ENCODE measurements at regions not wholly inside any gene's neighbourhood (a gene's known extent, or its start where the extent isn't known, plus 50 kb on each side); places are given as distances from the start of the nearest gene placed in this dataset.

DNA sequence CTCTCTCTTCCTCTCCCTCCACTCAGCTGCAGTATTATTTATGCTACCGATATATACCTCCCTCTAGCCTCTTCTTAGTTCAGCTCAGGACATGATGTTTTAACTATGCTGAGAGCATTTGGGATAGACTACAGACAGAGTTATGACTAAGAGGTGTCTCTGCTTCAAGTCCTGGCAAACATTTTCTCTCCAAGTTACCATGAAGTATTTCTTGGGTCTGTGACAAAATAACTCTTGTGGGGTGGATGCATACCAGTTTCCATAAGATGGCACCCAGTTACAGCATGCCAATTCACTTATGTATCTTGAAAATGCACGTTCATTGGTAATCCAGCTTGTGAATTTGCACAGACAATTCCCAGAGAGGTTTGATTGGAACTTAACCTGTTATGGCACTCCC, 737.6 kb downstream of the SLC4A3 start:
- Histone ChIP-seq H3F3A (ENCODE audit: insufficient read depth, low read length, poor library complexity, severe bottlenecking) (no peaks in the 10 kb centered on the region), H2AFZ (ENCODE audit: low read depth, low read length) (no peak overlapping the region), H4K20me1 (ENCODE audit: insufficient read depth) (no peaks in the 10 kb centered on the region), H3K9me3 (ENCODE audit: low read length) (no peaks in the 10 kb centered on the region), H3K27ac (ENCODE audit: low read length) (no peak overlapping the region), H3K79me2 (replicated peaks; ENCODE audit: insufficient read depth, low read length) (no peaks in the 10 kb centered on the region), H3K27me3 (ENCODE audit: insufficient read depth, low read depth, low read length) (no peaks in the 10 kb centered on the region), H3K4me2 (ENCODE audit: low read length) (no peak overlapping the region), H3K4me3 (ENCODE audit: low read length) (no peak overlapping the region), H3K9me2 (ENCODE audit: insufficient read depth, low read length) (no peaks in the 10 kb centered on the region), H3K9ac (ENCODE audit: low read length) (no peak overlapping the region), H3K36me3 (ENCODE audit: insufficient read depth, low read length) (no peaks in the 10 kb centered on the region)
- TF ChIP-seq EZH2 (IDR thresholded peaks at IDR 0.05; ENCODE audit: borderline replicate concordance, insufficient read depth, low read length, poor library complexity, severe bottlenecking) (no peak), TAF1 (IDR thresholded peaks at IDR 0.05; ENCODE audit: low read depth) (no peak), EP300 (conservative IDR thresholded peaks at IDR 0.05; ENCODE audit: poor library complexity, severe bottlenecking) (no peak), SMC3 (conservative IDR thresholded peaks at IDR 0.05; ENCODE audit: poor library complexity) (no peak), RAD21 (conservative IDR thresholded peaks at IDR 0.05) (no peak), MXI1 (conservative IDR thresholded peaks at IDR 0.05; ENCODE audit: poor library complexity, severe bottlenecking) (no peak), POLR2AphosphoS5 (IDR thresholded peaks at IDR 0.05) (no peak)
- TF ChIP-seq, protein P1, sequence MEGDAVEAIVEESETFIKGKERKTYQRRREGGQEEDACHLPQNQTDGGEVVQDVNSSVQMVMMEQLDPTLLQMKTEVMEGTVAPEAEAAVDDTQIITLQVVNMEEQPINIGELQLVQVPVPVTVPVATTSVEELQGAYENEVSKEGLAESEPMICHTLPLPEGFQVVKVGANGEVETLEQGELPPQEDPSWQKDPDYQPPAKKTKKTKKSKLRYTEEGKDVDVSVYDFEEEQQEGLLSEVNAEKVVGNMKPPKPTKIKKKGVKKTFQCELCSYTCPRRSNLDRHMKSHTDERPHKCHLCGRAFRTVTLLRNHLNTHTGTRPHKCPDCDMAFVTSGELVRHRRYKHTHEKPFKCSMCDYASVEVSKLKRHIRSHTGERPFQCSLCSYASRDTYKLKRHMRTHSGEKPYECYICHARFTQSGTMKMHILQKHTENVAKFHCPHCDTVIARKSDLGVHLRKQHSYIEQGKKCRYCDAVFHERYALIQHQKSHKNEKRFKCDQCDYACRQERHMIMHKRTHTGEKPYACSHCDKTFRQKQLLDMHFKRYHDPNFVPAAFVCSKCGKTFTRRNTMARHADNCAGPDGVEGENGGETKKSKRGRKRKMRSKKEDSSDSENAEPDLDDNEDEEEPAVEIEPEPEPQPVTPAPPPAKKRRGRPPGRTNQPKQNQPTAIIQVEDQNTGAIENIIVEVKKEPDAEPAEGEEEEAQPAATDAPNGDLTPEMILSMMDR (IDR thresholded peaks at IDR 0.05; ENCODE audit: poor library complexity, severe bottlenecking) = no peak
- TF ChIP-seq, protein P2, sequence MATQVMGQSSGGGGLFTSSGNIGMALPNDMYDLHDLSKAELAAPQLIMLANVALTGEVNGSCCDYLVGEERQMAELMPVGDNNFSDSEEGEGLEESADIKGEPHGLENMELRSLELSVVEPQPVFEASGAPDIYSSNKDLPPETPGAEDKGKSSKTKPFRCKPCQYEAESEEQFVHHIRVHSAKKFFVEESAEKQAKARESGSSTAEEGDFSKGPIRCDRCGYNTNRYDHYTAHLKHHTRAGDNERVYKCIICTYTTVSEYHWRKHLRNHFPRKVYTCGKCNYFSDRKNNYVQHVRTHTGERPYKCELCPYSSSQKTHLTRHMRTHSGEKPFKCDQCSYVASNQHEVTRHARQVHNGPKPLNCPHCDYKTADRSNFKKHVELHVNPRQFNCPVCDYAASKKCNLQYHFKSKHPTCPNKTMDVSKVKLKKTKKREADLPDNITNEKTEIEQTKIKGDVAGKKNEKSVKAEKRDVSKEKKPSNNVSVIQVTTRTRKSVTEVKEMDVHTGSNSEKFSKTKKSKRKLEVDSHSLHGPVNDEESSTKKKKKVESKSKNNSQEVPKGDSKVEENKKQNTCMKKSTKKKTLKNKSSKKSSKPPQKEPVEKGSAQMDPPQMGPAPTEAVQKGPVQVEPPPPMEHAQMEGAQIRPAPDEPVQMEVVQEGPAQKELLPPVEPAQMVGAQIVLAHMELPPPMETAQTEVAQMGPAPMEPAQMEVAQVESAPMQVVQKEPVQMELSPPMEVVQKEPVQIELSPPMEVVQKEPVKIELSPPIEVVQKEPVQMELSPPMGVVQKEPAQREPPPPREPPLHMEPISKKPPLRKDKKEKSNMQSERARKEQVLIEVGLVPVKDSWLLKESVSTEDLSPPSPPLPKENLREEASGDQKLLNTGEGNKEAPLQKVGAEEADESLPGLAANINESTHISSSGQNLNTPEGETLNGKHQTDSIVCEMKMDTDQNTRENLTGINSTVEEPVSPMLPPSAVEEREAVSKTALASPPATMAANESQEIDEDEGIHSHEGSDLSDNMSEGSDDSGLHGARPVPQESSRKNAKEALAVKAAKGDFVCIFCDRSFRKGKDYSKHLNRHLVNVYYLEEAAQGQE (IDR thresholded peaks at IDR 0.05; ENCODE audit: borderline replicate concordance) = no peak

DNA sequence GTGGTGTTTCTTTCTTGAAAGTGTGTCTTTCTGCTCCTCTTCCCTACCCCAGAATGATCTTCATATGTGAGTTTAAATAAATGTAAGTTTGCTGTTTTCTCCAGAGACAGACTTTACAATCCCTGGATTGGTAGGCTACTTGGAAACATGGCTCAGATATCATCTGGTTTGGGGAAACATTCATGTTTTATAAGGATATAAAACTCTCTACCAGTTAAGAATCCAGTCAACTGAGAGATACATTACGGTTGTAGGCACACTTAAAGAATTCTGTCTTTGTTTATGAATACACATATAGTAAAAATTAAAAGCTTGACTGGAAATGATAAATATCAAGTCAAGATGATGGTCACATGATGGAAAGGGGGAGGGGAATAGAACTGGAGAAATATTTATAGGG, 739.3 kb downstream of the SLC4A3 start:
- Histone ChIP-seq H3K27me3 (ENCODE audit: insufficient read depth, low read depth, low read length) (no peaks in the 10 kb centered on the region), H3K9me3 (ENCODE audit: low read length) (no peaks in the 10 kb centered on the region), H2AFZ (ENCODE audit: low read depth, low read length) (no peak overlapping the region), H3K4me2 (ENCODE audit: low read length) (no peak overlapping the region), H3K36me3 (ENCODE audit: insufficient read depth, low read length) (no peaks in the 10 kb centered on the region), H3K79me2 (replicated peaks; ENCODE audit: insufficient read depth, low read length) (no peaks in the 10 kb centered on the region), H3K9me2 (ENCODE audit: insufficient read depth, low read length) (no peaks in the 10 kb centered on the region), H3F3A (ENCODE audit: insufficient read depth, low read length, poor library complexity, severe bottlenecking) (no peaks in the 10 kb centered on the region), H4K20me1 (ENCODE audit: insufficient read depth) (no peaks in the 10 kb centered on the region), H3K4me3 (ENCODE audit: low read length) (no peak overlapping the region), H3K27ac (ENCODE audit: low read length) (no peak overlapping the region), H3K9ac (ENCODE audit: low read length) (no peak overlapping the region)
- TF ChIP-seq RAD21 (conservative IDR thresholded peaks at IDR 0.05) (no peak), EP300 (conservative IDR thresholded peaks at IDR 0.05; ENCODE audit: poor library complexity, severe bottlenecking) (no peak), MXI1 (conservative IDR thresholded peaks at IDR 0.05; ENCODE audit: poor library complexity, severe bottlenecking) (no peak), POLR2AphosphoS5 (IDR thresholded peaks at IDR 0.05) (no peak)

DNA sequence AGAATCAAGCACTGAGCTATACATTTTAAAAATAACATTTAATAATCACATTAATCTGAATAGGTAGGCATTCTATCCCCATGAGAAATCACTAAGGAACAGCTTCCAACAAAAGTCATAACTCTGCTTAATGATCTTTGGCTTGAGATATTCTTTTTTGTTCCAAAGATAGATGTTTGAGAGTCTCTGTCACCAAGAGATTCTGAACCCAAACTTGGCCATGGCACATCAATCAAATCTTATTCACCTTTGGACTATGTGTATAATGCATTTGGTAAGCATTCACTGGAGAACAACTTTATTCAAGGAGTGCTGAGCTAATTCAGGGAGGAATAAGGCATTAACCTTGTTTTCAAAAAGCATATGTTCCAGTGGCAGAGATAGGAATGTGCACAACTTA, 743.3 kb downstream of the SLC4A3 start:
- Histone ChIP-seq H3K27ac (ENCODE audit: low read length) (no peak overlapping the region), H3K79me2 (replicated peaks; ENCODE audit: insufficient read depth, low read length) (no peaks in the 10 kb centered on the region), H3K36me3 (ENCODE audit: insufficient read depth, low read length) (no peaks in the 10 kb centered on the region), H3F3A (ENCODE audit: insufficient read depth, low read length, poor library complexity, severe bottlenecking) (no peaks in the 10 kb centered on the region), H3K4me3 (ENCODE audit: low read length) (no peak overlapping the region), H3K9me2 (ENCODE audit: insufficient read depth, low read length) (no peaks in the 10 kb centered on the region), H3K27me3 (ENCODE audit: insufficient read depth, low read depth, low read length) (no peaks in the 10 kb centered on the region), H3K4me2 (ENCODE audit: low read length) (no peak overlapping the region), H2AFZ (ENCODE audit: low read depth, low read length) (no peak overlapping the region), H3K9me3 (ENCODE audit: low read length) (no peaks in the 10 kb centered on the region), H4K20me1 (ENCODE audit: insufficient read depth) (no peaks in the 10 kb centered on the region), H3K9ac (ENCODE audit: low read length) (no peak overlapping the region)
- TF ChIP-seq, protein P2 (IDR thresholded peaks at IDR 0.05; ENCODE audit: borderline replicate concordance) = no peak
- TF ChIP-seq RAD21 (conservative IDR thresholded peaks at IDR 0.05) (no peak), POLR2AphosphoS5 (IDR thresholded peaks at IDR 0.05) (no peak), SMC3 (conservative IDR thresholded peaks at IDR 0.05; ENCODE audit: poor library complexity) (no peak), EZH2 (IDR thresholded peaks at IDR 0.05; ENCODE audit: borderline replicate concordance, insufficient read depth, low read length, poor library complexity, severe bottlenecking) (no peak), TAF1 (IDR thresholded peaks at IDR 0.05; ENCODE audit: low read depth) (no peak), EP300 (conservative IDR thresholded peaks at IDR 0.05; ENCODE audit: poor library complexity, severe bottlenecking) (no peak), MXI1 (conservative IDR thresholded peaks at IDR 0.05; ENCODE audit: poor library complexity, severe bottlenecking) (no peak)
